Ishikawa (cell line): ENCODE measurements at regions not wholly inside any gene's neighbourhood (a gene's known extent, or its start where the extent isn't known, plus 50 kb on each side); places are given as distances from the start of the nearest gene placed in this dataset.

Experiments
- CEBPB ChIP-seq: IDR thresholded peaks from 2 replicates; pipeline ENCODE4 v1.6.1; 2012
- CREB1 ChIP-seq: IDR thresholded peaks from 2 replicates; pipeline ENCODE4 v1.6.1; 2012; ENCODE audit warnings: low read depth
- EGR1 ChIP-seq: IDR thresholded peaks from 2 replicates; pipeline ENCODE4 v1.6.1; 2012
- EP300 ChIP-seq: IDR thresholded peaks from 2 replicates; pipeline ENCODE4 v1.6.1; 2012; ENCODE audit warnings: borderline replicate concordance
- FOXM1 ChIP-seq: IDR thresholded peaks from 2 replicates; pipeline ENCODE4 v1.6.1; 2012; ENCODE audit warnings: low read depth, borderline replicate concordance
- NFIC ChIP-seq: IDR thresholded peaks from 2 replicates; pipeline ENCODE4 v1.6.1; 2012
- RAD21 ChIP-seq: IDR thresholded peaks from 2 replicates; pipeline ENCODE4 v1.6.1; 2012; ENCODE audit warnings: low read depth
- TAF1 ChIP-seq: IDR thresholded peaks from 2 replicates; pipeline ENCODE4 v1.6.1; 2012; ENCODE audit warnings: low read depth, mild to moderate bottlenecking
- TCF12 ChIP-seq: IDR thresholded peaks from 2 replicates; pipeline ENCODE4 v1.6.1; 2012; ENCODE audit warnings: low read depth
- TEAD4 ChIP-seq: IDR thresholded peaks from 2 replicates; pipeline ENCODE4 v1.6.1; 2012
- YY1 ChIP-seq: IDR thresholded peaks from 2 replicates; pipeline ENCODE4 v1.6.1; 2012; ENCODE audit warnings: low read depth
- ZBTB7A ChIP-seq: IDR thresholded peaks from 2 replicates; pipeline ENCODE4 v1.6.1; 2012; ENCODE audit warnings: low read depth
- TF ChIP-seq, protein P1 (sequence below): IDR thresholded peaks from 2 replicates; pipeline ENCODE4 v1.6.1; 2012
- TF ChIP-seq, protein P2 (sequence below): IDR thresholded peaks from 2 replicates; pipeline ENCODE4 v1.6.1; 2012
- TF ChIP-seq, protein P3 (sequence below): IDR thresholded peaks from 2 replicates; pipeline ENCODE4 v1.6.1; 2012; ENCODE audit warnings: low read depth, mild to moderate bottlenecking

DNA sequence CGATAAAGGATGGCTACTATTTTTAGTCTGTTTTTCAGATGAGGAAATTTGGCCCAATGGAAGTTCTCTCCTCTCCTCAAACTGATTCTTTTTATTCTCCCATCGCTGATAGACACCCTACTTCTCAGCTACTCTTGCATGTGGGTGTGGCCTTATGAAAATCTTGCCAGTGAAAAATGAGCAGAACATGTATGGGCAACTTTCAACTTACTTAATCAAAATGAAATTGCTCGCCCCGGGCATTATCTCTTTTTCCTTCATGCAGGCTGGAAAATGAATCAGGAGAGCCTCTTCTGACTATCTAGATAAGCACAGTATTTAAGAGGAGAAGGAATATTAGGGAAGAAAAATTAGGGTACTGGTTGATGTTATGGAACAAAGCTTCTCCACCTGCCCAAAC is 2354.7 kb upstream of the RAG2 start:
- TF ChIP-seq CREB1: no peak
- no peak for TF ChIP-seq FOXM1
- no peak for TF ChIP-seq TAF1
- TF ChIP-seq EP300: no peak
- TF ChIP-seq YY1: no peak
- TF ChIP-seq, protein P1, sequence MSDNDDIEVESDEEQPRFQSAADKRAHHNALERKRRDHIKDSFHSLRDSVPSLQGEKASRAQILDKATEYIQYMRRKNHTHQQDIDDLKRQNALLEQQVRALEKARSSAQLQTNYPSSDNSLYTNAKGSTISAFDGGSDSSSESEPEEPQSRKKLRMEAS: no peak
- TF ChIP-seq EGR1: no peak
- TF ChIP-seq CEBPB: no peak
- no peak for TF ChIP-seq RAD21
- no peak for TF ChIP-seq TCF12
- TF ChIP-seq NFIC: no peak
- no peak for TF ChIP-seq TEAD4

DNA sequence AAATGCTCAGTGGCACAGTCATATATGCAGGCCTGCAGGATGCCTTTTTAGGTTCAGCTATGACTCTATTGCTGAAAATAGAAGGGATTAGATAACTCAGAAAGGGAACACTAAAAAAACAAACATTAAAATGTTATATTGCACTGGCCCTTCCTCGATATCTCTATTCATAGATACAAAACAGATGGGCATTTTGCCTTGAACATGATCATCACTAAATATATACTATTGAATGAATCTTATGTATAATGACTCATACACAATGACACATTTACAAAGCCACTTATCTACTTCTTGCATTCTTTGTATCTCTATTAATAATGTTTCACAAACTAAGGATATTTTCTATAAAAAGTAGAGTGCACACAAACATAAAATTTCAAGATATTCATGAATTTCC is 2352.8 kb upstream of the RAG2 start:
- no peak for TF ChIP-seq RAD21
- TF ChIP-seq CEBPB: no peak
- TF ChIP-seq NFIC: no peak
- TF ChIP-seq, protein P2, sequence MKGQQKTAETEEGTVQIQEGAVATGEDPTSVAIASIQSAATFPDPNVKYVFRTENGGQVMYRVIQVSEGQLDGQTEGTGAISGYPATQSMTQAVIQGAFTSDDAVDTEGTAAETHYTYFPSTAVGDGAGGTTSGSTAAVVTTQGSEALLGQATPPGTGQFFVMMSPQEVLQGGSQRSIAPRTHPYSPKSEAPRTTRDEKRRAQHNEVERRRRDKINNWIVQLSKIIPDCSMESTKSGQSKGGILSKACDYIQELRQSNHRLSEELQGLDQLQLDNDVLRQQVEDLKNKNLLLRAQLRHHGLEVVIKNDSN: no peak
- TF ChIP-seq FOXM1: no peak

DNA sequence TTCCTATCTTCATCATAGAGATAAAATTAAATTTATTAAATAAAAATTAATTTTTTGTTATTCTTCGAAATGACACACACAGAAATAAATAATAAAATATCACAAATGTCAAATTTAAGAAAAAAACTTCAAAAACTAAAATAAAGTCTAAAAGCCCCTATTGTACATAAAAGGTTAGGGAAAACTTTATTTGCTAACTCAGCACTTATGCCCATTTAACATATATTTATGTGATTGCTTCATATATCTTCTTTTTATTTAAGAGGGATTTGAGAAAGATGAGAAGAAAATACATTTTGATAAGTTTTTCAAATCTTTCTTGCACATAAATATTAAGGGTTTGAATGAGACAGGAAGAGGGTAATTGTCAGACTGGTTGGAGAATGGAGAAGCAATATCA is 2350.4 kb upstream of the RAG2 start:
- TF ChIP-seq TEAD4 (no peak), RAD21 (no peak), CREB1 (no peak), TAF1 (no peak), TCF12 (no peak), YY1 (no peak), EGR1 (no peak), CEBPB (no peak), ZBTB7A (no peak), EP300 (no peak), NFIC (no peak), FOXM1 (no peak)
- TF ChIP-seq, protein P1: no peak
- TF ChIP-seq, protein P2: no peak
- TF ChIP-seq, protein P3, sequence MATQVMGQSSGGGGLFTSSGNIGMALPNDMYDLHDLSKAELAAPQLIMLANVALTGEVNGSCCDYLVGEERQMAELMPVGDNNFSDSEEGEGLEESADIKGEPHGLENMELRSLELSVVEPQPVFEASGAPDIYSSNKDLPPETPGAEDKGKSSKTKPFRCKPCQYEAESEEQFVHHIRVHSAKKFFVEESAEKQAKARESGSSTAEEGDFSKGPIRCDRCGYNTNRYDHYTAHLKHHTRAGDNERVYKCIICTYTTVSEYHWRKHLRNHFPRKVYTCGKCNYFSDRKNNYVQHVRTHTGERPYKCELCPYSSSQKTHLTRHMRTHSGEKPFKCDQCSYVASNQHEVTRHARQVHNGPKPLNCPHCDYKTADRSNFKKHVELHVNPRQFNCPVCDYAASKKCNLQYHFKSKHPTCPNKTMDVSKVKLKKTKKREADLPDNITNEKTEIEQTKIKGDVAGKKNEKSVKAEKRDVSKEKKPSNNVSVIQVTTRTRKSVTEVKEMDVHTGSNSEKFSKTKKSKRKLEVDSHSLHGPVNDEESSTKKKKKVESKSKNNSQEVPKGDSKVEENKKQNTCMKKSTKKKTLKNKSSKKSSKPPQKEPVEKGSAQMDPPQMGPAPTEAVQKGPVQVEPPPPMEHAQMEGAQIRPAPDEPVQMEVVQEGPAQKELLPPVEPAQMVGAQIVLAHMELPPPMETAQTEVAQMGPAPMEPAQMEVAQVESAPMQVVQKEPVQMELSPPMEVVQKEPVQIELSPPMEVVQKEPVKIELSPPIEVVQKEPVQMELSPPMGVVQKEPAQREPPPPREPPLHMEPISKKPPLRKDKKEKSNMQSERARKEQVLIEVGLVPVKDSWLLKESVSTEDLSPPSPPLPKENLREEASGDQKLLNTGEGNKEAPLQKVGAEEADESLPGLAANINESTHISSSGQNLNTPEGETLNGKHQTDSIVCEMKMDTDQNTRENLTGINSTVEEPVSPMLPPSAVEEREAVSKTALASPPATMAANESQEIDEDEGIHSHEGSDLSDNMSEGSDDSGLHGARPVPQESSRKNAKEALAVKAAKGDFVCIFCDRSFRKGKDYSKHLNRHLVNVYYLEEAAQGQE: no peak

DNA sequence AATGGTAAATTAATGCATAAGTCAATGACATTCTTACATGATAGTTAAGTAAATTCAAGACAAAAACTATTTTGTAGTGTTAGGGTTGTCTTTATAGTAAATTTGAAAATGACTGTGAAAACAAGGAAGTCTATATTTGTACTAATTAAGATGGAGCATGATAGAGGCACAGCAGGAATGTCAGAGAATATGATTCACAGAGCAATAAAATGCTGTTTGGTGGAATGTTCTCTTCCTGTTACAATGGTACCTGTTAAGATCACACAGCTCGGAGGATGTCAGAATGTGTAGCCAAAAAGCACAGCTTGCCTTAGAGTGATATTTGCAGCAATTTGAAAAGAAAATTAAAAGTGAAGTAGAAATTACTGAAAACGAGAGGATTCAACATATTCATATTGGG is 2339.7 kb upstream of the RAG2 start:
- TF ChIP-seq CEBPB (no peak), ZBTB7A (no peak), YY1 (no peak), RAD21 (no peak), FOXM1 (no peak), EGR1 (no peak), NFIC (no peak), EP300 (no peak), TCF12 (no peak)
- TF ChIP-seq, protein P1: no peak
- TF ChIP-seq, protein P3: no peak
- TF ChIP-seq, protein P2: no peak

DNA sequence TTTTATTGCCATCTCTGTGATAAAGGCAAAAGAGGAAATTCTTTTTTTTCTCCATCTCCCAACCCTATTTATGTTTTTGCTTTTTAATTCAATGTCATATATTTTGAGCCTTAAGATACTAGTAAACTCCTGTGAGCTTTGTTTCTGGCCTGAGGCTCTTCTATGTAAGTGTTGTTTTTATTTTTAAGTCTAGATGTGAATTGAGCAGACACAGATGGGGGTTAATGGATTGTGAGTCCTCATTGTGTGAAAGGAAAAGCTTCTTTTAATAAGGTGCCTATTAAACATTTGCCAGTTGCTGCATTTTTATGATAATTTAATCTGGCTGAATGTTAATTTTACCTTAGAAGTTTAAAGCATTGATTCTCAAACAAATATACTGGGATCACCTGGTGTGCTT is 2337.9 kb upstream of the RAG2 start:
- TF ChIP-seq ZBTB7A: no peak
- TF ChIP-seq YY1: no peak
- TF ChIP-seq RAD21: no peak

DNA sequence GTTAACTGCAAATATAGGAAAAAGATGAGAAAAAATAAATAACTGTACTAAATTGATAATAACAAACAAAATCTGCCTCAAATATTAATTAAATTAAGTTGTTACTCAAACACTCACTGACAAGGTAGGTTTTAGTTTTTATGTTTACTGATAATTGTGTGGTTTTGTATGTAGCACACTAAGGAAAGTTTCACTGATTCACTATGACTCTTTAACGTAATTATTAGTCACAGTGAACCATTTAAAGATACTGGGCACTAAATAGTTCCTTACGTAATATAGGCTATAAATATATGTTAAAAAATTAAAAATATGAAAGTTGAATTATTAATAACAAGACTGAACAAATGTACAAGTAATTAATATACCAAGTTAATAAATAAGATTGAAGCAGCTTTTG is 2330.0 kb upstream of the RAG2 start:
- TF ChIP-seq FOXM1 (no peak), TAF1 (no peak), YY1 (no peak), CREB1 (no peak), EP300 (no peak)
- TF ChIP-seq, protein P3: no peak
- TF ChIP-seq, protein P2: no peak
- TF ChIP-seq, protein P1: no peak
